Mucosa of stomach (tissue), 1 donor: ENCODE measurements at regions not wholly inside any gene's neighbourhood (a gene's known extent, or its start where the extent isn't known, plus 50 kb on each side); places are given as distances from the start of the nearest gene placed in this dataset.

Experiments used
- H3K27me3 ChIP-seq: one replicate; pipeline ENCODE4 v1.7.0; 2013; ENCODE audit warnings: mild to moderate bottlenecking, low read length; ENCODE audit not compliant: control insufficient read depth, insufficient read depth
- H3K36me3 ChIP-seq: one replicate; pipeline ENCODE4 v1.7.0; 2013; ENCODE audit warnings: low read length; ENCODE audit not compliant: control insufficient read depth, insufficient read depth
- H3K4me1 ChIP-seq: one replicate; pipeline ENCODE4 v1.7.0; 2013; ENCODE audit warnings: mild to moderate bottlenecking, low read length; ENCODE audit not compliant: control insufficient read depth, insufficient read depth
- H3K4me3 ChIP-seq: one replicate; pipeline ENCODE4 v1.7.0; 2013; ENCODE audit warnings: low read length
- H3K9ac ChIP-seq: one replicate; pipeline ENCODE4 v1.7.0; 2013; ENCODE audit warnings: mild to moderate bottlenecking, low read length, moderate library complexity
- H3K9me3 ChIP-seq: one replicate; pipeline ENCODE4 v1.7.0; 2013; ENCODE audit warnings: mild to moderate bottlenecking, low read length, moderate library complexity; ENCODE audit not compliant: control insufficient read depth
- donor health status: Pancreatic carcinoma.

DNA sequence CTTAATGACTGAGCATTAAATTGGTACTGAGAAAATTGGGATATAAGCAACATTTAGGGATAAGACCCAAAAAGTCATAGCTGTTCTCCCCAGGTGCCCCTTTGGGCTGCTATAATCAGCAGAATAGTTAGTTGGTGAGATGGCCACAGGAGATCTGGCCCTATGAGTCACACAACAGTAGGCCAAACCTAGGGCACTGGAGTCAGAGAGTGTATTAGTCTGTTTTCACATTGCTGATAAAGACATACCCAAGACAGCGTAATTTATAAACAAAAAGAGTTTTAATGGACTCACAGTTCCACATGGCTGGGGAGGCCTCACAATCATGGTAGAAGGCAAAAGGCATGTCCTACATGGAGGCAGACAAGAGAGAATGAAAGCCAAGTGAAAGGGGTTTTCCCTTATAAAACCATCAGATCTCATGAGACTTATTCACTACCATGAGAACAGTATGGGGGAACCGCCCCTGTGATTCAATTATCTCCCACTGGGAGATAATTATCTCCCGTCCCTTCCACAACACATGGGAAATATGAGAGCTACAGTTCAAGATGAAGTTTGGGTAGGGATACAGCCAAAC, 338.3 kb upstream of the NR3C2 start:
- H3K9me3 ChIP-seq = no peaks in the 10 kb centered on the region
- H3K4me1 ChIP-seq = peaks cover 13% of the 10 kb centered on the region

DNA sequence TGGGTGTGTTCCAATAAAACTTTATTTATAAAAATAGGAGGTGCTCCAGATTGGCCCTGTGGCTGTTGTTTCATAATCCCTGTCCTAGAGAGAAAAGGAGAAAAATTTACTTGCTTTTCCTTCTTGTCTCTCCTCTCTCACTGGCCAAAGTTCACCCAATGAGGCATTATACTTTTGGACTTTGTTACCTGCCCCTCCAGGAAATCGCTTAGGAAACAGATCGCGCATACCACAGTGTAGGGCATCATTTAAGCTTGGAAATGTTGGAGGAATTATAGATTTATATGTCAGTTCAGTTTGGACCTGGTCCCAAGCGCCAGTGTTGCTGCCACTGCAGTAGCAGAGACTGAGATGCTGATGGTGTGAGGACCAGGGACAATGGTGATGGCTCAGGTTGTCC, 337.6 kb upstream of the NR3C2 start:
- Histone ChIP-seq H3K9me3 (no peaks in the 10 kb centered on the region), H3K27me3 (no peaks in the 10 kb centered on the region), H3K9ac (no peak overlapping the region), H3K36me3 (no peaks in the 10 kb centered on the region), H3K4me3 (no peak overlapping the region), H3K4me1 (peaks cover 13% of the 10 kb centered on the region)

More for the DNA sequence above, 338.3 kb upstream of the NR3C2 start:
- Histone ChIP-seq H3K9ac (no peak overlapping the region), H3K4me3 (no peak overlapping the region), H3K36me3 (no peaks in the 10 kb centered on the region), H3K27me3 (no peaks in the 10 kb centered on the region)

DNA sequence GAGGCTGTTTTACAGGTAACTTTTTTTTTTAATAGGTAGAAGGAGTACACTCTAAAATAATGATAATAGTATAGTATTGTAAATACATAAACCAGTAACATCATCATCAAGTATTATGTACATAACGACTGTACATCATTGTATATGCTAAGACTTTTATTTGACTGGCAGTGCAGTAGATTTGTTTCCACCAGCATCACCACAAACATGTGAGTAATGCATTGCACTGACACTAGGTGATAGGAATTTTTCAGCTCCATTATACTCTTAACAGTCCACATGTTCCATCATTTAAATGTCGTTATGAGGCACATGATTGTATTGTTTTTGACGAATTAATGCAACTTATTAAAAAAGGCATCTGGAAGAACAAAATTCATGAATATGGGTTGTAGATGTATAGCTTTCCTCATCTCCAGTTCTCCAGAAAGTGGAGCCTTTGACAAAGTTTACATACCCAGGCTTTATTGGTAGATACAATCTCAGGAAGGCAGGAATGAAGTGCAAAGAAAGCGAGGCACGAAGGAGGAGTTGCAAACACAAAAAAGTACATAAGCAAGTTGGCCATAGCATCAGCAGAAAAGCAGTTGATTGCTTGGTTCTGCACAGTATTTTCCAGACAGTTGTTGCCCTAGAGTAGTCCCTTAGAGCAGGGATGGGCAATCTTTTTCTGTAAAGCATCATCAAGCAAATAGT, 336.9 kb upstream of the NR3C2 start:
- Histone ChIP-seq H3K27me3 (no peaks in the 10 kb centered on the region), H3K36me3 (no peaks in the 10 kb centered on the region), H3K9me3 (no peaks in the 10 kb centered on the region), H3K4me1 (peaks cover 13% of the 10 kb centered on the region), H3K9ac (no peak overlapping the region), H3K4me3 (no peak overlapping the region)

DNA sequence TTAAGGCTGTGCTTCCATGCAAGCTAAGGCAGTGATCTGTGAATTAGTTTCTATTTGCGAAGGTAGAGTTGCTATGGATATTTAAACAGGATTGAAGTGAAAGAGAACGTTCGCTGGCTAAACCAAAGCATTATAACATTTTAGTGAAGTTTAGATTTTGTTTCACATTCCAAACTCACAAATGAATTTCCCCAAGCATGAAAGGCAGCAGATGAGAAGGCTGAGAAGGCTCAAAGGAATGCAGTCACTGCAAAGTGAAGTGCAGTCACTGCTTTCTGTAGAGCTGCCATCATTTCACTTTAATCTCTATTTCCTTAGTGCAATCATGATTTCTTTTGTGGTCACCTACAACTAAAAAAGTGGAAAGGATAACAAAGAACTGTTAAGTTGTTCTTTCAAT, 334.7 kb upstream of the NR3C2 start:
- H3K36me3 ChIP-seq = no peaks in the 10 kb centered on the region
- no peaks in the 10 kb centered on the region for H3K9me3 ChIP-seq
- no peak overlapping the region for H3K9ac ChIP-seq
- H3K27me3 ChIP-seq = no peaks in the 10 kb centered on the region
- H3K4me3 ChIP-seq = no peak overlapping the region
- peaks cover 7% of the 10 kb centered on the region for H3K4me1 ChIP-seq

DNA sequence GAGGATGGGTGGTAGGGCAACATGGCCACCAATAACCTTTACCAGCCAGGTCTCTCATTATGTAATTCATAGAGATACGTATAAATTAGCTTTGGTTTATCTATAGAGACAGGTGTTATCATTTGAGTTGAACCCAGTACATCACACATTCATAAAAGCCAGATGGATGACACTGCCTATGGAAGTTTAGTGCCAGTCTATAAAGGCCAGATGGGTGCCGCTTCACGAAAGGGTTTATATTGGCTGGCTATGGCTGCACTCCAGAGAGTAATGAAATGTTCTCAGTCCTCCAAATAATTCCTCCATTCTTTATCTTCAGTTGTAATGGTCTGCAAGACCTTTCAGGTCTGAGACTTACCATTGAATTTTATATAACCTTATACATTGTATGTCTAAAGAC, 331.9 kb upstream of the NR3C2 start:
- Histone ChIP-seq H3K4me3 (no peak overlapping the region), H3K36me3 (no peaks in the 10 kb centered on the region), H3K9me3 (no peaks in the 10 kb centered on the region), H3K27me3 (no peaks in the 10 kb centered on the region), H3K4me1 (no peaks in the 10 kb centered on the region), H3K9ac (no peak overlapping the region)

DNA sequence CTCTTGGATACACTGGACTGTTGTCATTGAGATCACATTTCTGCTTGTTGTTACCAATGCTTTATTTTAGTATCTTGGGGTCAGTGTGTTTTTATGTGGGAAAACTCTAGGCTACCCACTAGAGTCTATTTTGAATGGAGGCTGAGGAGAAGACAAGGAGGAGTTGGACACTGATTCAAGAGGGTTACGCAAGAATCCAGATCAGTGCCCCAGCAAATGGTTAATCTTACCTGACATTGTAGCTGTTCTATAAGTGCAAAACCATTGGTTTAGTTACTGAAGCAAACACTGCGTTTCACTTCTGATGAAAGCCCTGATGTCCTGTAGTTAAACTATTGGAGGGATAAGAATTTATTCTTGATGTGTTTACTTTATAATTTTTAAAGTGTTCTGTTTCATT, 331.1 kb upstream of the NR3C2 start:
- Histone ChIP-seq H3K36me3 (no peaks in the 10 kb centered on the region), H3K4me1 (no peaks in the 10 kb centered on the region), H3K27me3 (no peaks in the 10 kb centered on the region), H3K9ac (no peak overlapping the region), H3K4me3 (no peak overlapping the region), H3K9me3 (no peaks in the 10 kb centered on the region)

DNA sequence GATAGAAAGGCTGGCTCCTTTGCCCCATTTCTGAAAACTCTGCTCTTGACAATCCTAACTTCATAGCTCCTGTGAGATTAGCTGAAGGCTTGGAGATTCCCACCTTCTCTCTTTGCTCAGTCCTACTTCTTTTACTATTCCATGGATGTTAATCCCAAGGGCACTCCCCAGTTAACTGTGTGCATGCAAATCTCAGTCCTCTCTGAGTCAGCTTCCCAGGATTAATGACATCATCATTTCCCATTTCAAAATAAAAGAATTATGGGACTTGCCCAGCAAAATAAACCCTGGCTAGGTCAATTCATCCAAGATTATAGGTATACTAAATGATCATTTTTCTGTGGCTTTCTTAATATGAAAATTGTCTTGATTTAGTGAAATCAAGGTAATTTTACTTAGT, 328.6 kb upstream of the NR3C2 start:
- H3K9ac ChIP-seq = no peak overlapping the region
- H3K4me1 ChIP-seq = no peaks in the 10 kb centered on the region
- no peaks in the 10 kb centered on the region for H3K9me3 ChIP-seq
- H3K36me3 ChIP-seq = no peaks in the 10 kb centered on the region
- H3K4me3 ChIP-seq = no peak overlapping the region
- no peaks in the 10 kb centered on the region for H3K27me3 ChIP-seq

DNA sequence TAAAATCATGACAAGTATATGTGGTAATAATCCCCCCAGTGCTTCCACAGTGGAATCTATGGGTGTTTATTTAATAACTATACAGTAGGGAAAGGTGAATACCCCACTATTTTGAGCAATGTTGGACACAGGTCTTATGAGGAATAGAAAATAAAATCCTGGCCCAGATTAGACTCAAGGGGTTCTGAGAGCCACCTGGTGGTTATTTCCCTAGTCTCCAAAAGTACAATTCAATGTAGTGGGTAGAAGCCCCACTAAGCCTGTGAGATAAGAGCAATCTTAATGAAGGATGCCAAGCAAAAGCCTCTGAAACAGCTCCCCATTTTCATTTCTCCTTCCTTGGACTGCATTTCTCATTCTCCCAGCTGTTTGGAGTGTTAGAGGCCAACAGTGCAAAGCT, 328.2 kb upstream of the NR3C2 start:
- H3K27me3 ChIP-seq = no peaks in the 10 kb centered on the region

DNA sequence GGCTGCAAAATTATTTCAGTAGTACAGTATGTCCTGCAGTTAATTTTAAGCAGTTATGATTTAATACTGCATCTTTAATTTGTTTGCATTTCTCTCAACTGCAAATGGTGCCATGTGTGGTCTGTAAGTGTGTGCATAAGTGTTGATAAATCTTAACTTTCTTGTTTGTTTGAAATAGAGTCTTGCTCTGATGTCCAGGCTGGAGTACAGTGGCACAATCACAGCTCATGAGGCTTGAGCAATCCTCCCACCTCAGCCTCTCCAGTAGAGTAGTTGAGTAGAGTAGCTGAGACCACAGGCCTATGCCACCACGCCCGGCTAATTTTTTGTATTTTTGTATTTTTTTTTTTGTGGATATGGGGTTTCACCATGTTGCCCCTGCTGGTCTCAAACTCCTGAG, 322.5 kb upstream of the NR3C2 start:
- Histone ChIP-seq H3K36me3 (no peaks in the 10 kb centered on the region), H3K4me3 (no peak overlapping the region), H3K9me3 (no peaks in the 10 kb centered on the region), H3K9ac (no peak overlapping the region), H3K4me1 (no peaks in the 10 kb centered on the region), H3K27me3 (no peaks in the 10 kb centered on the region)

More for the DNA sequence above, 328.2 kb upstream of the NR3C2 start:
- Histone ChIP-seq H3K4me3 (no peak overlapping the region), H3K4me1 (no peaks in the 10 kb centered on the region), H3K36me3 (no peaks in the 10 kb centered on the region), H3K9ac (no peak overlapping the region), H3K9me3 (no peaks in the 10 kb centered on the region)

DNA sequence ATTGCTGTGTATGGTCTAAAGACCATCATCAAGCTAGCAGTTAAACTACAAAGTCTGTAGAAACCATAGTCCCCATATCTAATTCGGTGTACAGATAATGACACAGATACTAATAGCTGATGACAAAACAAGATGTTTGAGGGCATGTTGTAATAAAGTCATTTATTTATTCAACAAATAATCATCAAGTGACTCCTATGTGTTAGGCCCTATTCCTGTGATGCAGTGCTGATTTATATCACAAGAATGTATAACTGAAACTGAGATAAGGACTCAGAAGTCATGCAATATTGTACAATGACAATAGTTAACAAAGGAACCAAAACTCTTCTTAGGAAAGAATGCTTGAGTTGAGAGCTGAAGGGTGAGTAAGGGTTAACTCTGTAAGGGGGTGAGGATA, 315.0 kb upstream of the NR3C2 start:
- H3K4me3 ChIP-seq = no peak overlapping the region
- no peaks in the 10 kb centered on the region for H3K27me3 ChIP-seq
- no peaks in the 10 kb centered on the region for H3K9me3 ChIP-seq
- H3K9ac ChIP-seq = no peak overlapping the region
- H3K36me3 ChIP-seq = no peaks in the 10 kb centered on the region
- no peaks in the 10 kb centered on the region for H3K4me1 ChIP-seq

DNA sequence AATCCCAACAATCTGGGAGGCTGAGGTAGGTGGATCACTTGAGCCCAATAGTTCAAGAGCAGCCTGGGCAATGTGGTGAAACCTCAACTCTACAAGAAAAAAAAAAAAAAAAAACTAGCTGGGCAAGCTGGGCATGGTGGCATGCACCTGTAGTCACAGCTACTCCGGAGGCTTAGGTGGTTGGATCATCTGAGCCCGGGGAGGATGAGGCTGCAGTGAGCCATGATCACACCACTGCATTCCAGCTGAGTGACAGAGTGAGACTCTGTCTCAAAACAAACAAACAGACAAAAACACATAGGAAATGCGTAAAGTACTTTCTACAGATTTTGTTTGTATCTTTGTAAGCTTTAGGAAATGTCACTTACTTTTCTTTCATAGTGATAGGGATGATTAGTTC, 307.2 kb upstream of the NR3C2 start:
- H3K9ac ChIP-seq = no peak overlapping the region
- H3K36me3 ChIP-seq = no peaks in the 10 kb centered on the region
- H3K4me1 ChIP-seq = no peaks in the 10 kb centered on the region
- H3K4me3 ChIP-seq = no peak overlapping the region
- H3K27me3 ChIP-seq = no peaks in the 10 kb centered on the region
- H3K9me3 ChIP-seq = no peaks in the 10 kb centered on the region

DNA sequence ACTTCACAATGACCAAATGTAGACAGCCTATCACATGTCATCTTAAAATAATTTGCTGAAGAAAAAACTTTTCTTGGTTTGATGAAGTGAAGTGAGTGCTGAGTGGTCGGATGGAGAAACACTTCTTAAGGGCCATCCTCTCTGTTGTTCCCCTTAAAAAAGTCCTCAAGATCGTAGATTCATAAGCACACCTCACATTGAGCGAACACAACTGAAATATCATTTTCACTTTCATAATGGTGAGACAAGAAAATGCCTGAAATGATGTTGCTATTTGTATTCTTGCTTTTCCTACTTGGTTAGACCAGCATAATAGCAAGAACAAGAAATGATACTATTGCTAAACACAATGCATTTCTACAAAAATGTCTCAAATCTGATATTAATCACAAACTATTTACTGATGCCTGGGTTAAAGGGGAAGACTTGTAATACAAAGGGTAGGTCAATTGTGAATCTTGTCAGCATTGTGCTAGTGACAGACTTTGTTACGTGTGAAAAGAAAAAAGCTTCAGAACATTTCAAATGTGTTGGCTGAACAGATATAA, 305.6 kb upstream of the NR3C2 start:
- Histone ChIP-seq H3K9ac (no peak overlapping the region), H3K27me3 (no peaks in the 10 kb centered on the region), H3K4me1 (no peaks in the 10 kb centered on the region), H3K4me3 (no peak overlapping the region), H3K9me3 (no peaks in the 10 kb centered on the region), H3K36me3 (no peaks in the 10 kb centered on the region)
